Tibial nerve (tissue), 3 donors: ENCODE measurements at regions not wholly inside any gene's neighbourhood (a gene's known extent, or its start where the extent isn't known, plus 50 kb on each side); places are given as distances from the start of the nearest gene placed in this dataset.

ENCODE experiments used
- CTCF ChIP-seq, 5 experiments: fragments of 200-600 bp in 3 of 5; fragments of 450-650 bp in 2 of 5; sonication (generic) in 3 of 5; IDR thresholded peaks; one replicate each; pipeline ENCODE4 v1.5.1; 2016 to 2019; ENCODE audit warnings: antibody characterized with exemption in 5 of 5, mild to moderate bottlenecking in 3 of 5, moderate library complexity in 2 of 5
- POLR2A ChIP-seq, 2 donors: fragments of 450-650 bp; IDR thresholded peaks; one replicate each; pipeline ENCODE4 v1.6.1; 2017; ENCODE audit warnings: antibody characterized with exemption in 2 of 2, mild to moderate bottlenecking in 2 of 2, moderate library complexity in 2 of 2

- TF ChIP-seq CTCF (IDR thresholded peaks at IDR 0.05) (no peak), POLR2A (IDR thresholded peaks at IDR 0.05) (no peak)
Measured at GRCh38 chrX:128616933-128617332, 564.7 kb upstream of the ACTRT1 start.
